ENCODE measurements at regions not wholly inside any gene's neighbourhood (a gene's known extent, or its start where the extent isn't known, plus 50 kb on each side); places are given as distances from the start of the nearest gene placed in this dataset.

DNA sequence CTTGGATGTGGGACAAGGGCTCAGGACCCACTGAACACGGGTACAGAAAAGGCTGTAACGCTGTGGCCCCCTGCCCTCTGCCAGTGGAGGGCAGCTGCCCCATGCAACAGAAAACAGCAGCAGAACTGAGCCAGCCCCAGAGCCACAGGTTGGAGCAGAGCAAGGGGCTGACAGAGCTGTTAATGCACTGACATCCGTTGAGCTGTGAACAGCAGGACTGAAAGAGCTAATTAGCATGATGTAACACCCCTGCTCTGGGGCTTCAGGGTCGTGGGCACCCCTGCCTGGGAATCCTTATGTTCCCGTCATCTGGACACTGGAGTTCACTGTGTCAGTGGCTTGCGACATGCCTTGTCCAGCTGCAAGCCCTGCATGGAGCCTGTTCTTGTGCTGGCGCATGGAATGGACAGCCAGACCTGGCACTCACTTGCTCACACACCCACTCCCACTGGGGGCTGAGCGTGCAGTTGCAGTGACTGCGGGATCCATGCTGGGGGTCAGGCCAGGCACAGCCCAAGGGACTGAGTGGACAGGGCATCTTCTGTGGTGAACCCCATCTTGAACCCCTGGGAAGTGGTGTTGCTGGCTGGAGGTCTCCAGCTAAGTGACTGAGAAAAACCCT, 293.7 kb downstream of the DNAJB9 start:
- no peaks in the 10 kb centered on the region for H3K9me3 ChIP-seq
- no peaks in the 10 kb centered on the region for H3K36me3 ChIP-seq
- intact Hi-C loops (cut with DNase I) = no loop called here
- no peaks in the 10 kb centered on the region for H3K4me1 ChIP-seq
- H3K27me3 ChIP-seq = no peaks in the 10 kb centered on the region
- no peak overlapping the region for H3K27ac ChIP-seq
- TF ChIP-seq CTCF (IDR thresholded peaks at IDR 0.05) = no peak
- TF ChIP-seq POLR2AphosphoS5 (IDR thresholded peaks at IDR 0.05; ENCODE audit: insufficient read depth in 1 of 2, low read depth in 1 of 2) = no peak
- TF ChIP-seq POLR2A (IDR thresholded peaks at IDR 0.05) = no peak
- no peak for DNase-seq (ENCODE audit: extremely low spot score in 2 of 2)
- no peak overlapping the region for H3K4me3 ChIP-seq

- TF ChIP-seq CTCF (IDR thresholded peaks at IDR 0.05) (no peak), POLR2A (IDR thresholded peaks at IDR 0.05) (no peak), POLR2AphosphoS5 (IDR thresholded peaks at IDR 0.05; ENCODE audit: insufficient read depth in 1 of 2, low read depth in 1 of 2) (no peak)
- no peaks in the 10 kb centered on the region for H3K27me3 ChIP-seq
- no peaks in the 10 kb centered on the region for H3K4me1 ChIP-seq
- H3K36me3 ChIP-seq = no peaks in the 10 kb centered on the region
- H3K9me3 ChIP-seq = no peaks in the 10 kb centered on the region
- intact Hi-C loops (cut with DNase I) = no loop called here
- no peak overlapping the region for H3K27ac ChIP-seq
- no peak overlapping the region for H3K4me3 ChIP-seq
- no peak for DNase-seq (ENCODE audit: extremely low spot score in 2 of 2)
These were observed 299.4 kb downstream of the DNAJB9 start for GRCh38 chr7:108869070-108869469.

DNA sequence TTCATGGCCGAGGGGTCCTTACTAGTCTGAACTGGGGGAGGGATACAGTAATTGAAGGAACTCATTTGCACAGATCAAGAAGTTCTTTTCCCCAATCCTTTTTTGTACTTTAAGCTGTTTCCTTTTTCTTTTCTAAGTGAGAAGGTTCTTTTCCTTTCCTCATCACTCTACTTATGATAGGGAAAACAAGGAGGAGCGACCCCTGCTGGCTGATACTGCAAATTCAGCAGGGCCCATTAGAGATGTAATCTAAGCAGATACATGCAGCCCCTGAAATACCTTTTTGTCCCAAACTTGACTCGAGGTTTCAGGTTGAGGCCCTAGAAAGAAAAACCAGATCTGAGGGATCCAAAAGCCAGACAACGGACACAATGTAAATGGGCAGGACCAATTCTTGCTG, 305.5 kb downstream of the DNAJB9 start:
- no peak overlapping the region for H3K4me3 ChIP-seq
- no peaks in the 10 kb centered on the region for H3K9me3 ChIP-seq
- intact Hi-C loops (cut with DNase I) = no loop called here
- no peak for DNase-seq (ENCODE audit: extremely low spot score in 2 of 2)
- H3K27ac ChIP-seq = no peak overlapping the region
- no peak for TF ChIP-seq POLR2A (IDR thresholded peaks at IDR 0.05)
- no peak for TF ChIP-seq CTCF (IDR thresholded peaks at IDR 0.05)
- no peak for TF ChIP-seq POLR2AphosphoS5 (IDR thresholded peaks at IDR 0.05; ENCODE audit: insufficient read depth in 1 of 2, low read depth in 1 of 2)
- H3K27me3 ChIP-seq = no peaks in the 10 kb centered on the region
- no peaks in the 10 kb centered on the region for H3K4me1 ChIP-seq
- no peaks in the 10 kb centered on the region for H3K36me3 ChIP-seq

DNA sequence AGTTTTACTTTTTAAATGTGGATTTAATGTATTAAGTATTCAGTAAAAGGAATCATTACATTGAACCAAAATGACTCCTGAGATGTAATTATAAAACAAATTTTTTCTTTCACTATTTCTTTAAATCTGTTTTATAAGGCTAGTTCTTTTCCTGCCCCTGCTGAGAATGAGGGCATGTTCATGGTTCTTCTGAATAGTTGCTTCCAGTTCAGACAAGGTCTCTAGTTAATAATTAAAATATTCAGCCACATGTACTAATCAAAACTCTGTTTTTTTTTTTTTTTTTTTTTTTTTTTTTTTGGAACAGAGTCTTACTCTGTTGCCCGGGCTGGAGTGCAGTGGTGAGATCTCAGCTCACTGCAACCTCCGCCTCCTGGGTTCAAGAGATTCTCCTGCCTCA, 321.2 kb downstream of the DNAJB9 start:
- intact Hi-C loops (cut with DNase I) = no loop called here
- no peaks in the 10 kb centered on the region for H3K4me1 ChIP-seq
- no peaks in the 10 kb centered on the region for H3K36me3 ChIP-seq
- H3K27me3 ChIP-seq = no peaks in the 10 kb centered on the region
- TF ChIP-seq POLR2A (IDR thresholded peaks at IDR 0.05) = no peak
- TF ChIP-seq CTCF (IDR thresholded peaks at IDR 0.05) = no peak
- TF ChIP-seq POLR2AphosphoS5 (IDR thresholded peaks at IDR 0.05; ENCODE audit: insufficient read depth in 1 of 2, low read depth in 1 of 2) = no peak
- no peak overlapping the region for H3K4me3 ChIP-seq
- no peaks in the 10 kb centered on the region for H3K9me3 ChIP-seq
- DNase-seq (ENCODE audit: extremely low spot score in 2 of 2) = no peak
- H3K27ac ChIP-seq = no peak overlapping the region

DNA sequence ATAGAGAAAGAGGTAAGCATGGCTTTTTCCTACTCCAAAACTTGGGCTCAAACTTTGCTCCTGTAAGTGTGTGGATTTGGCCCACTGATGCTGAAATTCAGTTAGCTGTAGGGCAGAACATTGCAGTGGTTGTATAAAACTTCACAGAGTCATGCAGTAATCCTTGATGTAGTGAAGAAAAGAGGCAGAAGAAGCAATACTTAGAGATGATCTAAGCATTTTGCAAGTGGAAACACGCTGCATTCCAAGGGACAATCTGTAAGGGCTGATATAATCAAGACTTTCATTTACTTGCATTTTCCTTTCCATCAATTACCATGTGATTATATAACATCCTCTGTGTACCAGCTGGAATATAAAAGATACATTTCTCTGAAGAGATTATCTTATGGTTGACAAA, 338.8 kb downstream of the DNAJB9 start:
- no peak overlapping the region for H3K4me3 ChIP-seq
- no peak overlapping the region for H3K27ac ChIP-seq
- no peaks in the 10 kb centered on the region for H3K36me3 ChIP-seq
- H3K4me1 ChIP-seq = no peaks in the 10 kb centered on the region
- H3K27me3 ChIP-seq = no peaks in the 10 kb centered on the region
- DNase-seq (ENCODE audit: extremely low spot score in 2 of 2) = no peak
- intact Hi-C loops (cut with DNase I) = no loop called here
- TF ChIP-seq POLR2A (IDR thresholded peaks at IDR 0.05) (no peak), CTCF (IDR thresholded peaks at IDR 0.05) (no peak), POLR2AphosphoS5 (IDR thresholded peaks at IDR 0.05; ENCODE audit: insufficient read depth in 1 of 2, low read depth in 1 of 2) (no peak)
- H3K9me3 ChIP-seq = no peaks in the 10 kb centered on the region
